Non-pigmented ciliary epithelial cell (primary cell): ENCODE measurements at regions not wholly inside any gene's neighbourhood (a gene's known extent, or its start where the extent isn't known, plus 50 kb on each side); places are given as distances from the start of the nearest gene placed in this dataset.
A peak's percentile ranks its signal among the peaks of the same experiment; 100 is the strongest.

Experiments
- DNase-seq: peaks from one replicate; pipeline ENCODE4 v3.0.0-alpha.2; 2010; ENCODE audit warnings: low read depth

DNA sequence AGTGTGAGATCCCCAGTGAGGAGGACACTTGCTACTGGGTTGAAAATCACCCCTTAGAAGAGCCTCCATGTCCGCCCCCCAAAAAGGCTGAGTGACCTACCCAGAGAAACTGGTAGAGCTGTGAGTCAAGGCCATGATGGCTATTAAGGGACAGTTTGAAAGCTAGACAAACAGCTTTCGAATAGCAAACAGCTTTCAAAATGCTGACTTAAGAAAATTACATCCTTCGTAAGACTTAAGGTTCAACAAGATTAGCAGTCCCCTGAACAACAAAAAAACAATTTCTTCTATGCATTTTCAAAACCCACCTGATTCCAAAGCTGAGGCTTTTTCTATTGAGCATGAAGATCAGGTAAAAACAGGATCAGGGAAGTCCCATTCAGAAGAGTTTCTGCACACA lies 269.7 kb upstream of the SOX2 start:
- DNase-seq: no peak

- DNase-seq: no peak
These were observed 278.7 kb upstream of the SOX2 start for GRCh38 chr3:181432992-181433391.

GRCh38 chr3:181431748-181432147 lies 280.0 kb upstream of the SOX2 start:
- DNase-seq: no peak

DNA sequence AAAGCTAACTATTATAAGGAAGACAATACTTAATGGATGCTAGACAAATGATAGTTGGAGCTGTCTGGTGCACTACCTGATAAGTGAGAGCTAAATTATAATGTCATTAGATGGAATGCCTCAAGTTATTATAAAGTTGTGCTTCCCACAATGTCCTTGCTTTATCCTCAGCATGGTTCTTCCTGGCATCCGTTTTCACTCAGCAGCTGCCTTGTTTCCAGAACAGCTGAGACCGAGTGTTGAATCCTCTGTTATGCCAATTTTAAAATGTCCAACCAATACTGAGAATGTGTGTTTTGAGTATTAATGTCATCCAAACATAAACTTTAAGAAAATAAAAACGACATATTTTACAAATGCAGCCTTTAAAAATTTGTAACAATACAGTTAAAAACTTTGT lies 286.7 kb upstream of the SOX2 start:
- DNase-seq: no peak

DNA sequence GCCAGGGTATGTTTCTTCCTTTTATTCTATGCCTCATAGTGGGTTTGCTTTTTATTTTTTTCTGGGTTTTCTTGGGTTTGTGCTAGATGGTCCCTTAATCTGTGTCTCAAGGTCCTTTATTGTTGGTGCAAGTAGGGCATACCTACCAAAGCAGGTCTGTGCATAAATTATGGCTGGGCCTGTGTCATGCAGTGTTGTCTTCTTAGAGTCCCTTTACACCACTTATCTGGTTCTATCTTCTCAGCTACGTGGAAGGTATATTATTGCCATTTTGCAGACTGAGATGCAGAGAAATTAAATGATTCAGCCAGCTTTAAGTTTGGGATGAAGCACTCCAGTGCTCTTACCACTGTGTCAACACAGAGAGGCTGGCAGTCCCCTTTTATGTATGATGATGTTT lies 293.5 kb upstream of the SOX2 start:
- no peak for DNase-seq

DNA sequence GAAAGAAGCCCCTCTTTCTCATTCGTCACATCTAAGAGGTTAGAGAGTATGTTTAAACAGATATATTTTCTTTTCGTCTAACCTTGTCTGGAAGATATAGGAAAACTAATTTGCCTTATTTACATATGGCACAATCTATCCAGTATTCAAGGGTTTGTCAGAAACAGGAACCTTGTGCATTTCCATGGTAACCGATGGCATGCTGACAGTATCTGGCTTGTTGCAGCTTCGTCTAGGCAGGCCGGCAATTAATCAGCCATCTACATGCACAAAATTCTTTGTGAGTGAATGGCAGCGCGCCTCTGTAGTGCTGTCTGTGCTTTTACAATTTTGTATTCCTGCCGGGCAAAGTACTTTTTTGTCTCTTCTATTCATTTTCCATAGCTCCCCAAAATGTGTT lies 294.0 kb upstream of the SOX2 start:
- peak; percentile 6 for DNase-seq

GRCh38 chr3:181410870-181411269 lies 300.9 kb upstream of the SOX2 start:
- no peak for DNase-seq

- no peak for DNase-seq
These were observed 307.7 kb upstream of the SOX2 start for GRCh38 chr3:181403876-181404660.

- DNase-seq: no peak
These were observed 309.4 kb upstream of the SOX2 start for GRCh38 chr3:181402347-181402746.

DNA sequence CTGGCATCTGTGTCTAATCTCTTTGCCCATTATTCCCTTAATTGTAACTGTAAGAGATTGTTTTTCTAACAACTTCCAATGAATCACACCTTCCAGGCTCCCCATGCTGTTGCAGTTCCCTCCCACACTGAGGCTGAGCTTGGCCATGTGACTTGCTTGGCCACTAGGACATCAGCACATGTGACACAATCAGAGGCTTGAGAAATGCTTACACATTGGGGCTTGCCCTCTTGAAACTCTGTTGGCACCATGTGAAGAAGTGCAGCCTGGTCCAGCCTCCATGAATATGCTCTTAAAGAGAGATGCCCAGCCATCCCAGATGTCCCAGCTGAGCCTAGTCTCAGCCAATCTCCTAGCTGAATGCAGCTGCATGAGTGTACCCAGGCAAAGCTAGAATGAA lies 326.8 kb upstream of the SOX2 start:
- DNase-seq: no peak

DNA sequence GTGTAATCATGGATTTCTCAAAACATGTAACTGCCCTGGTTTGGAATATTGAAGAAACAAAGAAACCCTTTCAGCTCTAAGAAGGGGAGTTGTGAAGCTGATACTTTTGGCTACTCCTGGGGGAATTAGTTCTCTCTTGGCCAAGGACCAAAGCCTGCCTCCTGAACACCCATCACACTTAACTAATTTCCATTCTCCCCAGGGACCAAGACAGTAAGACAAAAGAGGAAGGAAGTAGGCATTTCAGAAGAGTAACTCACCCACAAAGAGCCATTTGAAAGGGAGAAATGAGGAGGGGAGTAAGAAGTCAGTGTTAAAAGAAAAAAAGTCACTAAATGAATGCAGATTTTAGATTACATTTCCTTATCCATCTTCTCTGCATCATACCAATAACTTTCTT lies 328.0 kb upstream of the SOX2 start:
- no peak for DNase-seq

DNA sequence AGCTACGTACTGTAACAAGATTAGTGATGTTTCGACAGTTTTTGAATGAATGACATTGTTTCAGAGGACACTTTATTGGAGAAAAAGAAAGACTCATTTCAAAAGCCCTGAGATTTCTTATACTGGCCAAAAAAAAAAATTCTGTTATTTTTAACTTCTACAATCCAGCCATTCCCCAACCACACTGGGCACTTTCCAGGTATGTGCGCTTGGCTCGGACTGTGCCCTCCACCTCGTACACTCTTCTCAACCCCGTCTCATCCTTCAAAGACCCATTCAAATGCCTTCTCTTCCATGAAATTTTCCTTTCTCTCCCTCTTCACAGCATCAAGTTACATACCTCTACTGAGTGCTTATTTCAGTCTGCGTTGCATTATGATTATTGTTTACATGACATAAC lies 328.5 kb upstream of the SOX2 start:
- DNase-seq: no peak

DNA sequence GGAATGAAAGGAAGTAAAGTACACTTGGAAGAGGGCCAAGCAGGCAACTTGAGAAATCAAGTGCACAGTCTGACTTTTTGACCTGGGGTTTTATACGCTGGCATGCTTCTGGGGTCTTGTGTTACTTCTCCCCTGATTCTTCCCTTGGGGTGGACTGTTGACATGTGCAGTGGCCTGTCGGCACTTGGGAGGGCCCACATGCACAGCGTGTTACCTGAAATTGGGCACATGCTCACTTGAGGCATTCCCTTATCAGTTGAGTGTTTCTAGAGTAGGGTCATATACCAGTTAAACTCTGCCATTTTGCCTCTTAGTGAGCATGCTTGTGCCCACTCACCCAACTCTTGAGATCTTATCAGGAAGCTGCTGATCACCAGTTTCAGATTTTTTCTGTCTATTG lies 329.1 kb upstream of the SOX2 start:
- DNase-seq: no peak

DNA sequence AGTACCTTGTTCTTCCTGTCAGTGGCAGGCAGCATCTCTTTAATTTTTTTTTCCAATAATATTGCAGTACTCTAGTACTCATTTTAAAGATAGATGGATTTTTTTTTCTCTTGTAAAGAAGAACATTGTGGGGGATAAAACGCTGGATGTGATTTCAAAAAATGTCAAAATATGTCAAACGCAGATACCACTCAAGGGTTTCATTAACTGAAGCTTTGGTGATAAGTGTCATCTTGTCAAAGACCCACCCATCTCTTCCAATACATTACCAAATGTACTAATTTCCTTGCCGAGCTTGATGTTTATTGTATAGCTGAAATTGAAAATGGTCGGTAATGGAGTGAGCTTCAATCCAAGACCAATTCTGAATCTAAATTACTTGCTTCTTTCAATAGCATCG lies 332.4 kb upstream of the SOX2 start:
- no peak for DNase-seq

GRCh38 chr3:181369637-181370036 lies 342.1 kb upstream of the SOX2 start:
- DNase-seq: no peak

GRCh38 chr3:181363231-181363630 lies 348.5 kb upstream of the SOX2 start:
- DNase-seq: no peak

- DNase-seq: peak; percentile 14
These were observed 349.3 kb upstream of the SOX2 start for GRCh38 chr3:181362378-181362777.

- no peak for DNase-seq
These were observed 353.2 kb upstream of the SOX2 start for GRCh38 chr3:181358562-181358961.

- no peak for DNase-seq
These were observed 353.7 kb upstream of the SOX2 start for GRCh38 chr3:181358060-181358459.

- DNase-seq: no peak
These were observed 357.6 kb upstream of the SOX2 start for GRCh38 chr3:181354140-181354539.

DNA sequence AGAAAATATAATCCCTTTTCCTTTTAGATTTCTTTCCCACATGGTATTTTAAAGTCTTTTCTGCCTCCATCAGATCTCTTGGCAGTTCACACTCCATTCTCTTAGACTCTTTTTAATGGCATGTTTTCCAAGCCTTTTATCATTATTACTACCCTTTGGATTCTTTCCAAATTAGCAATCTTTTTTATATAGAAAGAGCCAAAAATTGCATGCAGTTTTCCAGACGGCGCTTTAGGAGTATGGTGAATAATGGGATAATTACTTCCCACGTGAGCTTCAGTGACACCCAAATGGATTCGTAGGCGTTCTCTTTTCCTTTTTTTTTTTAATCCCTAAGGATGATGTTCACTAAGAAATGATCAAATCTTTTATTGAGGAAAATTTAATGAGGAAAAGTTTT lies 354.8 kb upstream of the DNAJC19 start:
- no peak for DNase-seq

- no peak for DNase-seq
These were observed 347.1 kb upstream of the DNAJC19 start for GRCh38 chr3:181336597-181336996.

- no peak for DNase-seq
These were observed 343.9 kb upstream of the DNAJC19 start for GRCh38 chr3:181333394-181333793.

DNA sequence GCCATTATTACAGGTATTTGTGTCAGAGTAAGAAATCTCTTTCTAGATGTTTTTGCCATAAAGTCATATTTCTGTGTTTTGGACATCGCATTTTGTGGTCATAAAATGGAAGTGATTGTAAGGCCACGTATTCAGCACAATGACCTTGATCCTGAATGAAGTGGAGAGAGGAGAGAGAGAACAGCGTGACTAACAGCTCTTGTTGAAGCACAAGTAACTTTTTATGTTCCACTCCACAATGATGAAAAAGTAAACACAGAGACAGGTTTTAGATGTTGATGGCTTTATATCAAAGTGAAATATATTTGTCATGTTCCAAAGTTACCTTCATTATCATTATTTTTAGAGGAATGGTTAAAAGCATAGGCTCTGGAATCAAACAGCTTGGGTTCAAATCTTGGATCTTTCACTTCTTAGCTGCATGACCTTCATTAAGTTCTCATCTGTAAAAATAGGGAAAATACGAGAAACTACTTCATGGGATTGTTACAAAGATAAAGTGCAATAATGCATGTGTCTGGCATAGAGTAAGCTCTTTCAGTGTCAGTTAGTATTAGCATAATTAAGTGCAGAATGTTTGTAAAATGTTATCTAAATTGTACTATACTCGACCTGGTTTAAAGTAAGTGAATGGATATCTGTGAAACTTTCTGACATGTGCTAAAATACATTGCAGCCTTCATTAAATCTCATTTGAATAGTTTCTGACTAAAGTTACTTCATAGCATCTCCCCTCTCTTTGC lies 341.5 kb upstream of the DNAJC19 start:
- no peak for DNase-seq
